ENCODE measurements at regions not wholly inside any gene's neighbourhood (a gene's known extent, or its start where the extent isn't known, plus 50 kb on each side); places are given as distances from the start of the nearest gene placed in this dataset.
A peak's percentile ranks its signal among the peaks of the same experiment; 100 is the strongest.

GRCh38 chr1:17973694-17974093 lies 133.9 kb upstream of the IGSF21 start:
- TF ChIP-seq GLIS1 (tag by site-specific recombination; IDR thresholded peaks at IDR 0.05) (peak; percentile 25; the same call in 1 of the 2 replicates), SCRT2 (tag by site-specific recombination; IDR thresholded peaks at IDR 0.05) (peak; percentile 91), ZNF121 (tag by site-specific recombination; IDR thresholded peaks at IDR 0.05) (no peak), SCRT1 (tag by site-specific recombination; IDR thresholded peaks at IDR 0.05; ENCODE audit: borderline replicate concordance) (0 out of 2 replicates have a peak, but pooled peaks have one; percentile 22)
- TF ChIP-seq, protein P1, sequence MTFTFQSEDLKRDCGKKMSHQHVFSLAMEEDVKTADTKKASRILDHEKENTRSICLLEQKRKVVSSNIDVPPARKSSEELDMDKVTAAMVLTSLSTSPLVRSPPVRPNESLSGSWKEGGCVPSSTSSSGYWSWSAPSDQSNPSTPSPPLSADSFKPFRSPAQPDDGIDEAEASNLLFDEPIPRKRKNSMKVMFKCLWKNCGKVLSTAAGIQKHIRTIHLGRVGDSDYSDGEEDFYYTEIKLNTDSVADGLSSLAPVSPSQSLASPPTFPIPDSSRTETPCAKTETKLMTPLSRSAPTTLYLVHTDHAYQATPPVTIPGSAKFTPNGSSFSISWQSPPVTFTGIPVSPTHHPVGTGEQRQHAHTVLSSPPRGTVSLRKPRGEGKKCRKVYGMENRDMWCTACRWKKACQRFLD (tag by site-specific recombination; IDR thresholded peaks at IDR 0.05): no peak
- no peaks in the 10 kb centered on the region for H3K4me1 ChIP-seq (ENCODE audit: control insufficient read depth, insufficient read depth, low read length)
- H3K4me3 ChIP-seq (ENCODE audit: low read depth, low read length): no peak overlapping the region
- ChIA-PET POLR2A (no interaction called here), CTCF (interaction anchor here (0.6 kb wide), 1 partner anchor 19 kb away, joined by 3 read pairs; no protein-coding TSS in a partner anchor)
- no peaks in the 10 kb centered on the region for H3K36me3 ChIP-seq (ENCODE audit: control insufficient read depth in 2 of 2, insufficient read depth in 1 of 2, low read length in 2 of 2)
- H3K27ac ChIP-seq (ENCODE audit: extremely low read depth, low read depth, low read length): no peak overlapping the region
- H3K9me3 ChIP-seq (ENCODE audit: control insufficient read depth, insufficient read depth, low read depth, low read length): no peaks in the 10 kb centered on the region

GRCh38 chr1:17976854-17977253 lies 130.7 kb upstream of the IGSF21 start:
- CTCF ChIA-PET: interaction anchor here (1.3 kb wide), 1 partner anchor 8 kb away, joined by 3 read pairs; no protein-coding TSS in a partner anchor

DNA sequence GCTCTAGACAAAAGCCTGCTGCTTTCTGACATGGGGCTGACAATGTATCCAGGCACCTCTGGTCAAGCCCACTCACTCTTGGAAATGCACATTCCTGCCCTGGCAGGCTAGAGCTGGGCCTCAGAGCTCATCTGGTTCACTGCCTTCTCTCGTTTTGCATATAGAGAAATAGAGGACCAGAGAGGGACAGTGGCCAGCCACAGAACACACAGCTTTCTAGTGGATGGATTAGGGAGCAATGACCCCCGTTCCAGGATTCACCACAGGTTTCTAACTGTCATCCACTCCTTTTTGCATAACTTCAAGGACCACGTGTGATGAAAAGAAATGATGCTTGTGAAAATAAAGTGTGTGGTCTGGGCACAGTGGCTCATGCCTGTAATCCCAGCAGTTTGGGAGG lies 129.6 kb upstream of the IGSF21 start:
- Histone ChIP-seq H3K4me3 (ENCODE audit: low read depth, low read length) (no peak overlapping the region), H3K4me1 (ENCODE audit: control insufficient read depth, insufficient read depth, low read length) (no peaks in the 10 kb centered on the region), H3K27ac (ENCODE audit: extremely low read depth, low read depth, low read length) (no peak overlapping the region), H3K36me3 (ENCODE audit: control insufficient read depth in 2 of 2, insufficient read depth in 1 of 2, low read length in 2 of 2) (no peaks in the 10 kb centered on the region), H3K9me3 (ENCODE audit: control insufficient read depth, insufficient read depth, low read depth, low read length) (no peaks in the 10 kb centered on the region)
- ChIA-PET CTCF (interaction anchor here (0.7 kb wide), 1 partner anchor 12 kb away, joined by 3 read pairs; no protein-coding TSS in a partner anchor), POLR2A (no interaction called here)
- TF ChIP-seq, protein P2, sequence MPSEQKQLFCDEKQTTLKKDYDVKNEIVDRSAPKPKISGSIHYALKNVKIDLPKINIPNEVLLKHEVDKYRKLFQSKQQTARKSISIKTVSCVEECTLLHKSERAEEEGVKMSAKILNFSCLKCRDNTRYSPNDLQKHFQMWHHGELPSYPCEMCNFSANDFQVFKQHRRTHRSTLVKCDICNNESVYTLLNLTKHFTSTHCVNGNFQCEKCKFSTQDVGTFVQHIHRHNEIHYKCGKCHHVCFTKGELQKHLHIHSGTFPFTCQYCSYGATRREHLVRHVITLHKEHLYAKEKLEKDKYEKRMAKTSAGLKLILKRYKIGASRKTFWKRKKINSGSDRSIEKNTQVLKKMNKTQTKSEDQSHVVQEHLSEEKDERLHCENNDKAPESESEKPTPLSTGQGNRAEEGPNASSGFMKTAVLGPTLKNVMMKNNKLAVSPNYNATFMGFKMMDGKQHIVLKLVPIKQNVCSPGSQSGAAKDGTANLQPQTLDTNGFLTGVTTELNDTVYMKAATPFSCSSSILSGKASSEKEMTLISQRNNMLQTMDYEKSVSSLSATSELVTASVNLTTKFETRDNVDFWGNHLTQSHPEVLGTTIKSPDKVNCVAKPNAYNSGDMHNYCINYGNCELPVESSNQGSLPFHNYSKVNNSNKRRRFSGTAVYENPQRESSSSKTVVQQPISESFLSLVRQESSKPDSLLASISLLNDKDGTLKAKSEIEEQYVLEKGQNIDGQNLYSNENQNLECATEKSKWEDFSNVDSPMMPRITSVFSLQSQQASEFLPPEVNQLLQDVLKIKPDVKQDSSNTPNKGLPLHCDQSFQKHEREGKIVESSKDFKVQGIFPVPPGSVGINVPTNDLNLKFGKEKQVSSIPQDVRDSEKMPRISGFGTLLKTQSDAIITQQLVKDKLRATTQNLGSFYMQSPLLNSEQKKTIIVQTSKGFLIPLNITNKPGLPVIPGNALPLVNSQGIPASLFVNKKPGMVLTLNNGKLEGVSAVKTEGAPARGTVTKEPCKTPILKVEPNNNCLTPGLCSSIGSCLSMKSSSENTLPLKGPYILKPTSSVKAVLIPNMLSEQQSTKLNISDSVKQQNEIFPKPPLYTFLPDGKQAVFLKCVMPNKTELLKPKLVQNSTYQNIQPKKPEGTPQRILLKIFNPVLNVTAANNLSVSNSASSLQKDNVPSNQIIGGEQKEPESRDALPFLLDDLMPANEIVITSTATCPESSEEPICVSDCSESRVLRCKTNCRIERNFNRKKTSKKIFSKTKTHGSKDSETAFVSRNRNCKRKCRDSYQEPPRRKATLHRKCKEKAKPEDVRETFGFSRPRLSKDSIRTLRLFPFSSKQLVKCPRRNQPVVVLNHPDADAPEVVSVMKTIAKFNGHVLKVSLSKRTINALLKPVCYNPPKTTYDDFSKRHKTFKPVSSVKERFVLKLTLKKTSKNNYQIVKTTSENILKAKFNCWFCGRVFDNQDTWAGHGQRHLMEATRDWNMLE (tag by site-specific recombination; conservative IDR thresholded peaks at IDR 0.05; ENCODE audit: low read depth): no peak
- TF ChIP-seq ZNF157 (tag by site-specific recombination; IDR thresholded peaks at IDR 0.05): no peak
- no peak for TF ChIP-seq ZNF785 (tag by site-specific recombination; IDR thresholded peaks at IDR 0.05)
- TF ChIP-seq ZBTB7A (tag by site-specific recombination; IDR thresholded peaks at IDR 0.05; ENCODE audit: low read depth): no peak
- TF ChIP-seq, protein P3, sequence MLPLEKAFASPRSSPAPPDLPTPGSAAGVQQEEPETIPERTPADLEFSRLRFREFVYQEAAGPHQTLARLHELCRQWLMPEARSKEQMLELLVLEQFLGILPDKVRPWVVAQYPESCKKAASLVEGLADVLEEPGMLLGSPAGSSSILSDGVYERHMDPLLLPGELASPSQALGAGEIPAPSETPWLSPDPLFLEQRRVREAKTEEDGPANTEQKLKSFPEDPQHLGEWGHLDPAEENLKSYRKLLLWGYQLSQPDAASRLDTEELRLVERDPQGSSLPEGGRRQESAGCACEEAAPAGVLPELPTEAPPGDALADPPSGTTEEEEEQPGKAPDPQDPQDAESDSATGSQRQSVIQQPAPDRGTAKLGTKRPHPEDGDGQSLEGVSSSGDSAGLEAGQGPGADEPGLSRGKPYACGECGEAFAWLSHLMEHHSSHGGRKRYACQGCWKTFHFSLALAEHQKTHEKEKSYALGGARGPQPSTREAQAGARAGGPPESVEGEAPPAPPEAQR (tag by site-specific recombination; IDR thresholded peaks at IDR 0.05): no peak

More at GRCh38 chr1:17976854-17977253, 130.7 kb upstream of the IGSF21 start:
- POLR2A ChIA-PET: no interaction called here
- H3K4me1 ChIP-seq (ENCODE audit: control insufficient read depth, insufficient read depth, low read length): no peaks in the 10 kb centered on the region
- H3K4me3 ChIP-seq (ENCODE audit: low read depth, low read length): no peak overlapping the region
- no peaks in the 10 kb centered on the region for H3K9me3 ChIP-seq (ENCODE audit: control insufficient read depth, insufficient read depth, low read depth, low read length)
- H3K27ac ChIP-seq (ENCODE audit: extremely low read depth, low read depth, low read length): no peak overlapping the region
- no peaks in the 10 kb centered on the region for H3K36me3 ChIP-seq (ENCODE audit: control insufficient read depth in 2 of 2, insufficient read depth in 1 of 2, low read length in 2 of 2)
- TF ChIP-seq, protein P4, sequence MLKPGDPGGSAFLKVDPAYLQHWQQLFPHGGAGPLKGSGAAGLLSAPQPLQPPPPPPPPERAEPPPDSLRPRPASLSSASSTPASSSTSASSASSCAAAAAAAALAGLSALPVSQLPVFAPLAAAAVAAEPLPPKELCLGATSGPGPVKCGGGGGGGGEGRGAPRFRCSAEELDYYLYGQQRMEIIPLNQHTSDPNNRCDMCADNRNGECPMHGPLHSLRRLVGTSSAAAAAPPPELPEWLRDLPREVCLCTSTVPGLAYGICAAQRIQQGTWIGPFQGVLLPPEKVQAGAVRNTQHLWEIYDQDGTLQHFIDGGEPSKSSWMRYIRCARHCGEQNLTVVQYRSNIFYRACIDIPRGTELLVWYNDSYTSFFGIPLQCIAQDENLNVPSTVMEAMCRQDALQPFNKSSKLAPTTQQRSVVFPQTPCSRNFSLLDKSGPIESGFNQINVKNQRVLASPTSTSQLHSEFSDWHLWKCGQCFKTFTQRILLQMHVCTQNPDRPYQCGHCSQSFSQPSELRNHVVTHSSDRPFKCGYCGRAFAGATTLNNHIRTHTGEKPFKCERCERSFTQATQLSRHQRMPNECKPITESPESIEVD (tag by site-specific recombination; IDR thresholded peaks at IDR 0.05): no peak
- TF ChIP-seq ZNF280C (tag by site-specific recombination; IDR thresholded peaks at IDR 0.05) (no peak), ZEB2 (tag by site-specific recombination; IDR thresholded peaks at IDR 0.05) (no peak), ZNF785 (tag by site-specific recombination; IDR thresholded peaks at IDR 0.05) (no peak), ZNF248 (tag by site-specific recombination; IDR thresholded peaks at IDR 0.05) (no peak)
- TF ChIP-seq, protein P5, sequence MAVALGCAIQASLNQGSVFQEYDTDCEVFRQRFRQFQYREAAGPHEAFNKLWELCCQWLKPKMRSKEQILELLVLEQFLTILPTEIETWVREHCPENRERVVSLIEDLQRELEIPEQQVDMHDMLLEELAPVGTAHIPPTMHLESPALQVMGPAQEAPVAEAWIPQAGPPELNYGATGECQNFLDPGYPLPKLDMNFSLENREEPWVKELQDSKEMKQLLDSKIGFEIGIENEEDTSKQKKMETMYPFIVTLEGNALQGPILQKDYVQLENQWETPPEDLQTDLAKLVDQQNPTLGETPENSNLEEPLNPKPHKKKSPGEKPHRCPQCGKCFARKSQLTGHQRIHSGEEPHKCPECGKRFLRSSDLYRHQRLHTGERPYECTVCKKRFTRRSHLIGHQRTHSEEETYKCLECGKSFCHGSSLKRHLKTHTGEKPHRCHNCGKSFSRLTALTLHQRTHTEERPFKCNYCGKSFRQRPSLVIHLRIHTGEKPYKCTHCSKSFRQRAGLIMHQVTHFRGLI (tag by site-specific recombination; IDR thresholded peaks at IDR 0.05): no peak
